ENCODE measurements at regions not wholly inside any gene's neighbourhood (a gene's known extent, or its start where the extent isn't known, plus 50 kb on each side); places are given as distances from the start of the nearest gene placed in this dataset.
A peak's percentile ranks its signal among the peaks of the same experiment; 100 is the strongest.

DNA sequence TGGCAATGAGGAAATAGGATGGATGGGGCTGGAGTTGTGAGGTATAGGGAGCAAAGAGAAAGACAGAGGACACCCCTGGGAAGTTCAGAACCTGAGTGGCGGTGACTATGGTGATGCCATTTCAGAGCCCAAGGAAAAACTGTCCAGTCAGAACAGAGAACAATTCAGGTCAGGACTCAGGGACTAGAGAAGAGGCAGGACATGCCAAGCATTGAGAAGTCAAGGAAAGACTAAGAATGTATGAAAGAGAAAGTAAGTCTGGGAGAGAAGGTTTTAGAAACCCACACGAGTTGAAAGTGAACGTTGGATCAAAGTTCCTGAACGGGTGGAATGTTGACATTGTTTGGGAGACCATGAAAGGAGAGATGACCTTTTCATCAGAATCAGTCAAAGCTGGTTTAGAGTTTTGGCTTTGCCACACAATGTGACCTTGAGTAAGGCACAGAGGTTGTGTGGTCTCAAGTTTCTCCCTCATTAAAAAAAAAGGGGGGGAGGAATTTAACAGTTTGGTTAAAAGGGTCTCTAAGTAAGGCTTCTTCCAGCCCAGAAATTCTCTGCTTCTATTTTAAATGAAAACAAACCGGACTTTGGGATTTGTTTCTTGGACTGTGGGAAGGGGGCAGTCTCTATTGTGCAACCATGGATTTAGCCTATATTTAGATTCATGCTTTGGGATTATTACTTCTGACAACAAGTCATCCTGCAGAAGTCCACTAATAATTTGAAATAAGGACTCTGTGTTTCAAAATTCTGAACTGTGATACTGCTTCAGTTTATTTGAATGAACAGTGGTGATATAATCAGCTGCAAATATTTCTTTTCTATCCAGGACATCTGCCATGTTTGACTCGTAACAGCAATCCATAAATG is 315.9 kb upstream of the TBL1XR1 start:
- DNase-seq (ENCODE audit: low read depth), result no peak

GRCh38 chr3:177513815-177514610 is 316.7 kb upstream of the TBL1XR1 start:
- DNase-seq (ENCODE audit: low read depth), result no peak

GRCh38 chr3:177514611-177515499 is 317.6 kb upstream of the TBL1XR1 start:
- no peak for DNase-seq (ENCODE audit: low read depth)

GRCh38 chr3:177515786-177516157 is 318.5 kb upstream of the TBL1XR1 start:
- DNase-seq (ENCODE audit: low read depth), result no peak

DNA sequence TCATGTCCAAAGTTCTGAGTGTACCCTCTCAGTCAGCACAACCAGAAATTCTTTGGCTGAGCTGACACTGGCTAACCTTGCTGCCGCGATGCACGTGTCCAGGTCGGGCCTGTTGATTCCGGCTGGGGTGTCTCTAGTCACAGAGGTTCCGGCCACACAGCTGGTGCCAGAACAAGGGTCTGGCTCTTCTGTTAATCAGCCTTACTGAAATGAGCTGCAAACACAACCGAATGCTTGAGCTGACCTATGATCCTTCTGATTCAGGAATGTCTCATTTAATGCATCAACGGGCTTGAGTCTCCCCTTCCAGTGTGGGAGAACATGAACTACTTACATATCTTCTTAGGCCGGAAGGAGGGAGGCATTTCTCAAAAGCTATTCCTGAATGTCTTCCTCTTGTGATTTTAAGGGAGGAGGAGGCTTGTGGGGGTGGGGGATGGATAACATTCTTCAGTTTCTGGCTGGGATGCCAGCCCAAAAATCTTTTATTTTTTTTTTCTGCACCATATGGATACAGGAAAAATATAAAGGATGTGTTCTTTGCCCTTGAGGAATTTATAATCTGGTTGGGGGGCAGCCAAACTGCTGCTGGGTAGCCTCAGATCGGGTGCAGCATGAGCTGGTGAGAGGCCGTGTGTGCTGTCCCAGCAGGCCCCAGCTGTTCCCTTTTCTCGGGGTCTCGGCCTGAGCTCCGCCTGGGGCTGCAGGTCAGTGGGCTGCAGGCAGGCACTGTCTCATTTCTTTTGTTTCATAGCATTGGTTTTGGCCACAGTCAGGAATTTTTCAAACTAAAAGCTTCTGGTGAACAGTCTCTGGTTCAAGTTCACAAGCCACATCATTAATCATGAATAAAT is 319.1 kb upstream of the TBL1XR1 start:
- DNase-seq (ENCODE audit: low read depth), result no peak

DNA sequence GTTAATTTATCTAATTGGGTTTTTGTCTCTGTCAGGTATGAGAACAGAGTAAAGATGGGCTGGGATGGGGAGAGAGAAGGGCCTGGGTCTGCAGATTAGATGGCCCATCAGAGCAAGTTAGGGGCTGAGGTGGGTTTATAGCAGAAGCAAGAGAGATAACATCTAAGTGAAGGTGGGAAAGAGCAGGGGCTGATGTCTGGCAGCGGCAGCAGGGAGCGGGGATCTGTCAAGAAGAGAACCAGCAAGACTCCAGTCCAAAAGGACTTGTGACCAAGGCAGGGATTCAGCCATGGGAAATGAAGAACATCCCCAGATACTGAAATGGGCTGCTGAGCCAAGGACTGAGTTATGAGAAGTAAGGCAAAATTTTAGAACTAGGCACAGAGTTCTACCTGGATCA is 320.6 kb upstream of the TBL1XR1 start:
- DNase-seq (ENCODE audit: low read depth), result no peak

- no peak for DNase-seq (ENCODE audit: low read depth)
Observed at GRCh38 chr3:177519588-177519987, 322.3 kb upstream of the TBL1XR1 start.

- DNase-seq (ENCODE audit: low read depth), result no peak
Observed at GRCh38 chr3:177521305-177521704, 324.0 kb upstream of the TBL1XR1 start.

DNA sequence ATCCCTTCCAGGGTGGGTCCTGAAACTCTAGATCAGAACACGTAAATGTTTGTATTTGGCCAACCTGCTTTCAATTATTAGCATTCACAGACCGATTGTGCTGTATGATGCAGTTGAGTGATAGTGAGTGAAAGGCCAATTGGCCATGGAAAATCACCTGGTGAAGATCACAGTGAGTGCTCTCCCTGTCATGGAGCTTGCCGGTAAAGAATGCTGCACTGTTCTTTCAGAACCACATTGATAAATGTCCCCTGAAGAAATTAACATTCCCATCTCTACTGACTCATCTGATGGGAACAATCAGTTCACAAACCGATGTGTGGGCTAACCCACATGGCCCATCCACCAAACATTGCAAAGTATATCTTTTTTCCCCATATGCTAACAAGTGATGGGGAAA is 324.8 kb upstream of the TBL1XR1 start:
- DNase-seq (ENCODE audit: low read depth), result no peak

DNA sequence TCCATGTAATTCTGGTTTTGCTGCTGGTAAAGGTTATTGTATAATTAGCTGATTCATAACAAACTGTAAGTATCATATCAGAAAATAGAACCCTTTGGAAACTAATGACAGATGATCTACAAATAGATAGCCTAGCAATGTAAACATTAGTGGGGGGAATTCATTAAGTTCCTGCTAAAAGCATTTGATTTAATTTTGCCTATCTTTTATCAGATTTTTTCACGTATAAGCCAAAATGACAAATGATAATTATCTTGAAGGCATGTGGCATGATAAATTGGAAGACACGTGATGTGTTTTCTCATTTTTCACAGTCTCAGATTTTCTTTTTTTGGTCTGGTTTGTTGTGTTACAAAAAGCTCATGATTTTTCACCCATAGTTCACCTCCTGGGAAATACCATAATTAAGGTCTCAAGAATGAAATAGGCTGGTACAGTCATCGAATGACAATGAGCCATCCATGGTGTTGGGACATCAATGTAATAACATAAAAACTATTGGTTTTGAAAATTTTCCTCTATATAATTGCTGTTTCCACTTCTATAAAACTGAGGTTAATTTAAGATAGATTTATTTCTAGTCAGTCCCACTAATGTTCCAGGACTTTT is 325.9 kb upstream of the TBL1XR1 start:
- DNase-seq (ENCODE audit: low read depth), result no peak

DNA sequence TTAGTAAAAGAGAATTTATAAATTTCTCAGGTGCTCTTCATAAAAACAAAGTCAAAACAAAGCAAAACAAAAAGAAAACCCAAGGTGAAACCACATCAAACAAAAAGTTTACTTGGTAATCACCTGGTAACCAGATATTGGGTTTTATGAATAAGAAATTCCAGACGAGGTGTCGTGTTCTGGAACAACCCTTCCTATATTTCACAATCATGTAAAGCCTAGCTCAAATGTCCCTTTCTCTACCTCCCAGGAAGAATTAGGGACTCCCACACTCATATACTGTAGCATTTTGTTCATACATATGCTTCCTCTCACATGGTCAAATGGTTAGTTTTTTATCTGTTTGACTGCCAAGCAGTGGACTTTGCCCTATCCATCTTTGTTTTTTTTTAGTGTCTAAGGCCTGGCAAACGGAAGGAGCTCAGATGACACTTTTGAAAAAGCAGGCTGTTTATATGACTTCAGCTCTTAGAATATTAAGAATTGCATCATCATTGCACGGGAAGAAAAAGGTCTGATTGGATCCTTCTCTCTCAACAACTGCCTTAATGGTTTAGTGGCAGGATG is 326.7 kb upstream of the TBL1XR1 start:
- DNase-seq (ENCODE audit: low read depth), result no peak

DNA sequence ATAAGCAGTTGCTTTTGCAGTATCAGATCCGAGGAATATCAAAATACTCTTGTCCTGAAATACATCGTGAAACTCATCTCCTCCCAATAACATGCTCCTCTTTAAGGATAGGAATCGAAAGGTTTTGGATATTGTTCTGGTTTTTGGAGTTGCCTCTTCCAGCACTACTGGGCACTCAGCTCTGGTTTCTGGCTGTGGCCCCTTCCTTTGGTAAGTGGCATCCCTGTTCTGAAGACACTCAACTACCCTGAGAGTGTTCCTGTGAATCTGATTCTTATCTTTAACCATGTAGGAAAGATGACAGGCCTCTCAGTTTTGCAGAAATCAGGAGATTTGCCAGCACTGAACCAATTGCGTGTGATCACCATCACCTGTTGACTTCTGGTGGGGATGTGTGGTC is 327.5 kb upstream of the TBL1XR1 start:
- no peak for DNase-seq (ENCODE audit: low read depth)

DNA sequence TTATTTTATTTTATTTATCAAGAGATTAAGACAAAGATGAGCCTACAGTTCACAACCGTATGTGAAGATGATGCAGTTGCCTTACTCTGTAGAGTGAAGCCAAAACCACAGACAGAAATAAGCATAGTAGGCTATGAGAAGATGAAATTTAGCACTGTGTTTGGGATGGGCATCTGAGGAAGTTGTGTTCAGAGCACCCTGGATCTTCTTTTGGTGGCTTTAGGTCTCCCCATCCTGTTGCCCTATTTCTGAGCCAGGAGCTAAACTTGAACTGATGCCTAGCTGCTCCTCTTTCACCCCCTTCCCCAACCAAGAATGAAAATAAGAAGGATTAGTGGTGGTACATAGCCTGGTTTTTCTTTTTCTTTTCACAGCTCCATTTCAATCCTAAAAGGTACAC is 328.1 kb upstream of the TBL1XR1 start:
- DNase-seq (ENCODE audit: low read depth), result no peak

DNA sequence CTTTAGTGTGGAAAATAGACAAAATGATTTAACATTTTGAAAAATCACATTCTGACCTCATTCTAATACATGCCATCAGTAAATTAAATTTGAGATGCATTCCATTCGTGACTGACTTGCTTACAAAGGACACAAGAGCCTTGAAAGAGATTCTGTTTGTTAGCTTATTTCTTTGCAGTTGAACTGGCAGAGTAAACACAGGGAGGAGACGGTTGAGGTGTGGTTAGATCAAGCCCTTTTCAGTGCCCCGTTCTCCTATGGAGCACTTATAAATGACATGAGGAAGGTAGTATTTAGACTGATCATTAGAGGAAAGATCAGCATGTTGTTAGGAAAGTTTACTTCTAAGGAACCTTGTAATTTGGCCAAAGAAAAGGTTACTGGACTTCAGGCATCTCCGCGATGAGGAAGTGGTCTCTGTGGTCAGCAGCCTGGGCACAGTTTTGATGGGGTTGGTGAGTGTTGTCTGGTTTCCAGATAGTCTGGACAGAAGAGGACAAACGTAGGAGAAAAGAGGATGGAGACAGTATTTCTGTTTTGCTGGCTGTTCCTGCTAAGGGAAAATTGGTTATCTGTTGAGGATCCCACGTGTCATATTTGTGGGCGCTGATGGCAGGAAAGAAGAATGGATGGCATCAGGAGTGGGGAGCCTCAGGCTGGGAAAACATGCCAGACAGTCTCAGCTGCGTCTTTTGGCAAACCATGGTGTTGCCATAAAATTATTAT is 328.9 kb upstream of the TBL1XR1 start:
- DNase-seq (ENCODE audit: low read depth), result peak; percentile 73

GRCh38 chr3:177527182-177527581 is 329.9 kb upstream of the TBL1XR1 start:
- no peak for DNase-seq (ENCODE audit: low read depth)

GRCh38 chr3:177528306-177529070 is 331.2 kb upstream of the TBL1XR1 start:
- DNase-seq (ENCODE audit: low read depth), result no peak

- no peak for DNase-seq (ENCODE audit: low read depth)
Observed at GRCh38 chr3:177529071-177529550, 331.8 kb upstream of the TBL1XR1 start.

DNA sequence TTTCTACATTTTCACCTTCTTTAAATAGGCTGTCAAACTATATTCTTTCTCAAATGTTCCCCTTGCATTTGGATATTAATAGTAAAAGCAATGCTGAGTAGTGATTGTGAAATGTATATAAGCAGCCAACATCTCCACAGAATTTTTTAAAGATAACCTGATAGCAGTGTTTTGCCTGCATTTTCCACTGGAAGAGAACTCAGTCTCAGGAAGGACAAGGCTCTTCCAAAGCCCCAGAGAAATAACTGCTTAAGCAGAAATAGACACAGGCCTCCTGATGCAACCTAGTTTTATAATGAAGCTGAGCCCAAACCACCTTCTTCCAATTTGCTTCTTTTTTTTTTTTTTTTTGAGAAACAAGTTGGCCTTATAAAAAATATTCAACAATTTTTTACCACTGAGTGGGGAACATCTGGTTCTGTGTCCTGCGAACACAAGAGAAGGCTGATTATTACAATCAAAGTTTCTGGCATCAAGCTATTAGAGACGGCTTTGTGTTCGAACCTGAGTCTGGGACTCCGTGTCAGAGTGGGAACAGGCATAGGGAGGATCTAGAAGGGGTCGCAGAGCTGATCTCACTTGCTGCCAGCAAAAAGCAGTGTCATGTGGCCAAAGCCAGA is 332.5 kb upstream of the TBL1XR1 start:
- DNase-seq (ENCODE audit: low read depth), result no peak

DNA sequence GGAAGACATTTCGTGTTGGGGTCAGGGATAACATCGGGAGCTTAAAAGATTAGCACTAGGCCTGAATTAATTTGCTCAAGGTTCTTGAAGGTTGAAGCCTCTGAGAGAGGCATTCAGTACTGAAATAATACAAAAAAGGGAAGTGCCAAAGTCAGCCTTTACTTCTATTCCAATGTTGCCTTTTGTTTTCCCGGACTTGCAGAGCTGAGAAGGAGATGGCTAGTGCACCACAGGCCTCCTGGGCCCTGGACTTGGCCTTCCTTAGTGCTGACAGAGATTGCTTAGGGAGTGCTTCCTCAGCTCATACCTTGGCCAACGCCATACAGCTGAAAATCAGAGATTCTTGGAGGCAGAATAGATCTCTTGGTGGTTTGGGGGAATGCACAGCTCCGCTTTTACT is 333.6 kb upstream of the TBL1XR1 start:
- DNase-seq (ENCODE audit: low read depth), result no peak
